HEK293T (cell line): ENCODE measurements at regions not wholly inside any gene's neighbourhood (a gene's known extent, or its start where the extent isn't known, plus 50 kb on each side); places are given as distances from the start of the nearest gene placed in this dataset.

Experiments
- CTCF ChIA-PET: fragments of 350-600 bp; formaldehyde crosslinking; extraction: SDS; loops from one replicate; lab custom pipeline; 2021; ENCODE audit warnings: antibody characterized with exemption, inconsistent platforms; lab: Yijun Ruan, JAX
- POLR2A ChIA-PET: fragments of 350-600 bp; formaldehyde crosslinking; extraction: SDS; loops from one replicate; lab custom pipeline; 2020; ENCODE audit warnings: antibody characterized with exemption, inconsistent platforms; lab: Yijun Ruan, JAX
- DNase-seq: peaks from one replicate; pipeline ENCODE4 v3.0.0; 2012; ENCODE audit warnings: mixed read lengths; ENCODE audit errors: extremely low spot score
- ARNT ChIP-seq: fragments of 450-650 bp; IDR thresholded peaks from 2 replicates; pipeline ENCODE4 v1.6.1; 2017; ENCODE audit warnings: mild to moderate bottlenecking
- BHLHE40 ChIP-seq: fragments of 450-650 bp; IDR thresholded peaks from 2 replicates; pipeline ENCODE4 v1.6.1; 2016; ENCODE audit warnings: mild to moderate bottlenecking, moderate library complexity, borderline replicate concordance
- CTBP1 ChIP-seq: fragments of 450-650 bp; IDR thresholded peaks from 2 replicates; pipeline ENCODE4 v1.6.1; 2016; ENCODE audit warnings: borderline replicate concordance
- ELF4 ChIP-seq: fragments of 450-650 bp; IDR thresholded peaks from 2 replicates; pipeline ENCODE4 v1.6.1; 2017; ENCODE audit warnings: antibody characterized with exemption
- FOXA1 ChIP-seq: fragments of 450-650 bp; IDR thresholded peaks from 2 replicates; pipeline ENCODE4 v1.6.1; 2016; ENCODE audit warnings: mild to moderate bottlenecking
- FOXK2 ChIP-seq: fragments of 450-650 bp; IDR thresholded peaks from 2 replicates; pipeline ENCODE4 v1.6.1; 2016; ENCODE audit warnings: mild to moderate bottlenecking
- FOXM1 ChIP-seq: fragments of 450-650 bp; IDR thresholded peaks from 2 replicates; pipeline ENCODE4 v1.6.1; 2017; ENCODE audit warnings: mild to moderate bottlenecking, borderline replicate concordance
- HDGF ChIP-seq: fragments of 450-650 bp; IDR thresholded peaks from 2 replicates; pipeline ENCODE4 v1.6.1; 2017; ENCODE audit warnings: antibody characterized with exemption, borderline replicate concordance
- L3MBTL2 ChIP-seq: fragments of 450-650 bp; conservative IDR thresholded peaks from 2 replicates; pipeline ENCODE4 v1.6.1; 2016; ENCODE audit warnings: mild to moderate bottlenecking
- LEF1 ChIP-seq: fragments of 450-650 bp; IDR thresholded peaks from 2 replicates; pipeline ENCODE4 v1.6.1; 2017; ENCODE audit warnings: mild to moderate bottlenecking, borderline replicate concordance
- NFRKB ChIP-seq: fragments of 450-650 bp; IDR thresholded peaks from 2 replicates; pipeline ENCODE4 v1.6.1; 2016; ENCODE audit warnings: mild to moderate bottlenecking, moderate library complexity
- PKNOX1 ChIP-seq: fragments of 450-650 bp; IDR thresholded peaks from 2 replicates; pipeline ENCODE4 v1.6.1; 2016
- SP1 ChIP-seq: fragments of 450-650 bp; IDR thresholded peaks from 2 replicates; pipeline ENCODE4 v1.6.1; 2017
- SUZ12 ChIP-seq: fragments of 450-650 bp; IDR thresholded peaks from 2 replicates; pipeline ENCODE4 v1.6.1; 2016; ENCODE audit warnings: mild to moderate bottlenecking
- TARDBP ChIP-seq: fragments of 450-650 bp; IDR thresholded peaks from 2 replicates; pipeline ENCODE4 v1.6.1; 2016
- ZNF384 ChIP-seq: fragments of 450-650 bp; IDR thresholded peaks from 2 replicates; pipeline ENCODE4 v1.6.1; 2016

DNA sequence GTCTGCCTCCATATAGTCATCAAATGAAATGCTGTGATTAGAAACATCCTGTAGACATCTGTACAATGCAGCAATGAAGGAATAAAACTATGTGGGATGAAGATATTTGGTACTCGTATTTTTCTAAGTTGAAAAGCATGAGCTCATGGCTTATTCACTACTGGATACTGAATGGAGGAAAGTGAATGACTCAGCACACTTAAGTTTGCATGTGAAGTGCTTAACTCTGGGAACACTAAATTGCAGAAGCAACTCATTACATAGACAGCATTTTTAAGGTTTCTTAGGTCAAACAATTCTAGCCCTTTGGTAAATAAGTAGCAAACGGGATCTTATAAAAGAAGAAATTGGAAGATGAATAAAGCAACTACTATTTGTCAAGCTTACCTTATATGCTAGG lies 429.0 kb upstream of the MIR17HG start:
- TF ChIP-seq NFRKB (no peak), FOXK2 (no peak), FOXM1 (no peak), PKNOX1 (no peak), SUZ12 (no peak), LEF1 (no peak), ZNF384 (no peak), BHLHE40 (no peak), CTBP1 (no peak)
- POLR2A ChIA-PET: no interaction called here
- CTCF ChIA-PET: interaction anchor here (0.6 kb wide), 1 partner anchor 57 kb away, joined by 4 read pairs; no protein-coding TSS in a partner anchor
- no peak for DNase-seq

DNA sequence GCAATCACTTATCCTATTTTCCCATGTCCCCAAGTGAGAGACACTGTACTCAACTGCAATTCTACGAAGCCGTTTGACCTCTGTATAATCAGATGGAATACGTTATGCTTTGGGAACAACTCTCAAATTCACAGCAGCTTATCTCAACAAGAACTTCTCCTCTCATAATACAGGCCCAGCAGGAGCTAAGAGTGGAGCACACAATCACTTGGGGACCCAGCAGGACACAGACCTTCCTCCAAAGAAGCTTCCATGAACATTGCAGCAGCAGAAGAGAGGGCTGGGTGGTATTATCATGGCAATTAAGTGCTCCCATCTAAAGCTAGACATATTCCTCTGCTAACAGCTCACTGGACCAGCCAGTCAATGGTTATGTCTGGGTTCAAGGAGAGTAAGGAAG lies 428.3 kb upstream of the MIR17HG start:
- ChIA-PET POLR2A (no interaction called here), CTCF (interaction anchor here (0.7 kb wide), 1 partner anchor 145 kb away, joined by 4 read pairs; no protein-coding TSS in a partner anchor)
- DNase-seq: no peak
- TF ChIP-seq SP1 (no peak), FOXK2 (no peak), SUZ12 (no peak), CTBP1 (no peak), ARNT (no peak), HDGF (no peak), ELF4 (no peak), ZNF384 (no peak), LEF1 (no peak), NFRKB (no peak), FOXM1 (no peak)

DNA sequence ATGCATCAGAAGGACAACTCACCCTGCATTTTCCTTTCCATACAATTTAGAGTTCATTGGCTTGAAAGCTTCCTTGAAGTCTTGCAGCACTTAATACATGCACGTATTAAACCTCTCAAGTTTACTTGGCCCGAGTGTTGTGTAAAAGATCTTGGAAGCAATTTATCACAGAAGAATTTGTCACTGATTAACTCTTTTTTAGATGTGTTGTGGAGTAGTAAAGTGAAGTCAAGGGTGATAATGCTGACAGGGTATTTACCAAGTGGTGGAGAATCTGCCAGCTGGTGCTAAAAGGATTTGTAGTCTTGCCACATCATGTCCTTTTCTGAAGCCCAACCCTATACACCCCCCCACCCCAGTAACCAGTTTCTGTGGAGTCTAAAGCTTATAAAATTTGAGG lies 421.0 kb upstream of the MIR17HG start:
- CTCF ChIA-PET: no interaction called here
- TF ChIP-seq BHLHE40 (no peak), FOXM1 (no peak), PKNOX1 (no peak), HDGF (no peak), L3MBTL2 (no peak), FOXA1 (no peak), FOXK2 (no peak), ARNT (no peak), SUZ12 (no peak), ELF4 (no peak), SP1 (no peak), LEF1 (no peak), ZNF384 (no peak), CTBP1 (no peak), NFRKB (no peak), TARDBP (no peak)
- no peak for DNase-seq
- POLR2A ChIA-PET: no interaction called here

DNA sequence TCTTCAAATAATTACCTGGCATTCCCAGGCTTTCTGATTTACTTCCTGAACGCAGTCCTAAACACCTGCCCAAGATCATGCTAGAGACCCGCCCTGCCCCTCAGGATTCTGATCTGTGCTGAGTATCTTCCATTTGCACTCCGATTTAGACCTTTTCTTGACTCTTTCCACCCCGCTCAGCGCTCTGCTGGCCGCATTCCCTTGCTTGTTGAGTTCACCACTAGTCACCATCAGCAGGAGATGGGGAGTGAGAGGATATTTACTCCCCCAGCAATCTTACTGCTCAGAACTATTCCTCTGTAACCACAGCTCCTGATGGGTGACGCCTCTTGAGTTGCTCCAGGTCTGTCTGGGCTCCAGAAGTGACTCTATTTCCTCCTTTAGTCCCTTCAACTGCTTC lies 419.4 kb upstream of the MIR17HG start:
- ChIA-PET POLR2A (no interaction called here), CTCF (no interaction called here)
- DNase-seq: no peak
- TF ChIP-seq SP1: no peak
- TF ChIP-seq PKNOX1: no peak
- TF ChIP-seq SUZ12: no peak
- no peak for TF ChIP-seq ARNT
- TF ChIP-seq TARDBP: no peak
- TF ChIP-seq FOXK2: no peak
- no peak for TF ChIP-seq LEF1
- no peak for TF ChIP-seq L3MBTL2
- TF ChIP-seq FOXA1: no peak
- no peak for TF ChIP-seq ELF4
- TF ChIP-seq CTBP1: no peak
- no peak for TF ChIP-seq HDGF
- TF ChIP-seq NFRKB: no peak
- TF ChIP-seq BHLHE40: no peak
- TF ChIP-seq FOXM1: no peak

DNA sequence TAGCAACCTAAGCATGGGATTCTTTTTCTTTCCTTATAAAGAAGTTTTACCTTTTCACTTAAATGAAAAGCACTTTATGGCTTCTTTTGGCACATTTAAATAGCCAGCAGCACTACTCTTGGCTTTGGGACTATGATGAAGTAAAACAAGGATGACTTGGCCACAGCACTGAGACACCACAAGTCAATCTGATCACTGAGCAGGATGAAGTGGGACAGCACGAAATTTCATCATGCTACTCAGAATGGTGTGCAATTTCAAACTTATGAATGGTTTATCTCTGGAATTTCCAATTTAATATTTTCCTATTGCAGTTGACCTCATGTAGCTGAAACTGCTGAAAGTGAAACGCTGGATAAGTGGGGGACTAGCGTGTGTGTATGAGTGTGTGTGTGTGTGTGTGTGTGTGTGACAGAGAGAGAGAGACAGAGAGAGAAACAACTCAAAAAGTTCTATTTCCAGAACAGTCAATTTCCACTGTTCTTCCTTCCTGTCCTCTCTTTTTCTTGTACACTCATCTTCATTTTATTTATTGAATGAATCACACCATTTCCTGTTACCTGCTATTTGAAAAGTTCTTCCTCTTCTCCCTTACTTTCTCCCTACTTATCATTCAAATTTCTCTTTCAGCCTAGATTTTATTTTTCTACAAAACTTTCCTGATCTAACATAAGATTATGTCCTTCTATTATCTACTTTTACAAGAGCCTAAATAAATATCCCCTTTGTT lies 414.2 kb upstream of the MIR17HG start:
- POLR2A ChIA-PET: no interaction called here
- TF ChIP-seq SUZ12: no peak
- no peak for TF ChIP-seq ELF4
- no peak for TF ChIP-seq FOXA1
- no peak for TF ChIP-seq HDGF
- no peak for TF ChIP-seq FOXK2
- no peak for TF ChIP-seq L3MBTL2
- TF ChIP-seq ARNT: no peak
- no peak for TF ChIP-seq NFRKB
- no peak for TF ChIP-seq PKNOX1
- no peak for TF ChIP-seq ZNF384
- TF ChIP-seq LEF1: no peak
- no peak for TF ChIP-seq SP1
- CTCF ChIA-PET: no interaction called here
- DNase-seq: no peak
